H1 (cell line): ENCODE measurements at regions not wholly inside any gene's neighbourhood (a gene's known extent, or its start where the extent isn't known, plus 50 kb on each side); places are given as distances from the start of the nearest gene placed in this dataset.

ENCODE experiments used
- CTCF ChIA-PET: fragments of 300-600 bp; sonication (Branson Sonifier 250); formaldehyde crosslinking; loops from one replicate; lab custom pipeline; 2021; ENCODE audit not compliant: partially characterized antibody; lab: Charles Lee
- POLR2A ChIA-PET: fragments of 300-600 bp; sonication (Branson Sonifier 250); formaldehyde crosslinking; loops from one replicate; lab custom pipeline; 2021; ENCODE audit warnings: inconsistent platforms; ENCODE audit not compliant: partially characterized antibody; lab: Charles Lee
- DNase-seq, 2 experiments: peaks; one replicate each; pipeline versions ENCODE4 v3.0.0 to v3.0.0-alpha.2; 2010 to 2022; ENCODE audit warnings: low spot score in 2 of 2, low read depth in 1 of 2, mixed read lengths in 1 of 2
- FAIRE-seq: peaks from 2 replicates; lab custom pipeline; 2011; peaks lifted over from hg19 to GRCh38; lab: Jason Lieb, UNC
- H2AFZ ChIP-seq: 2 replicates; pipeline ENCODE4 v1.8.1; 2012; ENCODE audit warnings: low read length, inconsistent platforms
- H2AK5ac ChIP-seq: 2 replicates; pipeline ENCODE4 v1.6.1; 2013; ENCODE audit warnings: low read depth, low read length
- H2BK120ac ChIP-seq: replicated peaks from 2 replicates; pipeline ENCODE3; 2013; ENCODE audit warnings: low read depth, low read length, inconsistent platforms
- H2BK12ac ChIP-seq: 2 replicates; pipeline ENCODE4 v1.6.1; 2013; ENCODE audit warnings: low read depth, low read length
- H2BK15ac ChIP-seq: 2 replicates; pipeline ENCODE4 v1.6.1; 2013; ENCODE audit warnings: low read length
- H2BK20ac ChIP-seq: 2 replicates; pipeline ENCODE4 v1.6.1; 2013; ENCODE audit warnings: low read length
- H2BK5ac ChIP-seq: 2 replicates; pipeline ENCODE4 v1.6.1; 2013; ENCODE audit warnings: low read depth, low read length
- H3K14ac ChIP-seq: 2 replicates; pipeline ENCODE4 v1.6.1; 2013; ENCODE audit warnings: inconsistent platforms; ENCODE audit not compliant: insufficient read length
- H3K18ac ChIP-seq: 2 replicates; pipeline ENCODE4 v1.6.1; 2013; ENCODE audit warnings: low read length; ENCODE audit errors: extremely low read depth
- H3K23ac ChIP-seq: 2 replicates; pipeline ENCODE4 v1.6.1; 2013; ENCODE audit warnings: inconsistent platforms; ENCODE audit not compliant: insufficient read length
- H3K23me2 ChIP-seq: 2 replicates; pipeline ENCODE4 v1.6.1; 2013; ENCODE audit warnings: low read depth, low read length
- H3K27ac ChIP-seq: 2 replicates; pipeline ENCODE4 v1.6.1; 2011; ENCODE audit warnings: low read depth, low read length, inconsistent platforms
- H3K27me3 ChIP-seq, 4 experiments: replicated peaks in 1 of 4; 1 replicate in 1 of 4; 2 replicates in 3 of 4; pipeline versions ENCODE4 v1.6.1 to v1.8.1; 2011 to 2013; ENCODE audit warnings: low read length in 3 of 4, mild to moderate bottlenecking in 3 of 4, inconsistent platforms in 2 of 4, mixed read lengths in 2 of 4, moderate library complexity in 1 of 4; ENCODE audit not compliant: control insufficient read depth in 3 of 4, insufficient read depth in 3 of 4; ENCODE audit errors: extremely low read depth in 1 of 4
- H3K36me3 ChIP-seq, 4 experiments: 2 replicates each; pipeline versions ENCODE4 v1.6.1 to v1.8.1; 2011 to 2013; ENCODE audit warnings: mild to moderate bottlenecking in 4 of 4, low read length in 3 of 4, moderate library complexity in 2 of 4, control low read depth in 1 of 4, inconsistent platforms in 1 of 4; ENCODE audit not compliant: insufficient read depth in 4 of 4, control insufficient read depth in 2 of 4
- H3K4ac ChIP-seq: replicated peaks from 2 replicates; pipeline ENCODE3; 2013; ENCODE audit warnings: low read length, low read depth, mixed read lengths, inconsistent platforms; ENCODE audit not compliant: insufficient read length
- H3K4me1 ChIP-seq, 4 experiments: replicated peaks in 1 of 4; 1 replicate in 1 of 4; 2 replicates in 3 of 4; pipeline versions ENCODE4 v1.6.1 to v1.8.1; 2011 to 2013; ENCODE audit warnings: low read length in 3 of 4, inconsistent platforms in 2 of 4, mixed read lengths in 1 of 4; ENCODE audit not compliant: insufficient read depth in 4 of 4, control insufficient read depth in 3 of 4
- H3K4me2 ChIP-seq, 2 experiments: 2 replicates each; pipeline versions ENCODE4 v1.6.1 to v1.8.1; 2011 to 2013; ENCODE audit warnings: low read depth in 2 of 2, low read length in 2 of 2, control low read depth in 1 of 2, inconsistent platforms in 1 of 2, mild to moderate bottlenecking in 1 of 2; ENCODE audit not compliant: insufficient read depth in 1 of 2
- H3K4me3 ChIP-seq, 4 experiments: fragments of 200-600, 300-600 bp in 1 of 4; sonication (generic), shearing (Covaris generic), sonication (Bioruptor Twin) in 1 of 4; 2 replicates each; pipeline versions ENCODE4 v1.5.1 to v1.8.1; 2011 to 2016; ENCODE audit warnings: low read length in 4 of 4, low read depth in 3 of 4, control low read depth in 2 of 4, inconsistent platforms in 2 of 4, mild to moderate bottlenecking in 2 of 4, mixed read lengths in 1 of 4, moderate library complexity in 1 of 4; ENCODE audit not compliant: insufficient read depth in 2 of 4; ENCODE audit errors: extremely low read depth in 1 of 4
- H3K56ac ChIP-seq: replicated peaks from 2 replicates; pipeline ENCODE3; 2013; ENCODE audit warnings: low read depth, mild to moderate bottlenecking, mixed read lengths, low read length, inconsistent platforms; ENCODE audit not compliant: insufficient read length
- H3K79me1 ChIP-seq: 2 replicates; pipeline ENCODE4 v1.6.1; 2013; ENCODE audit warnings: low read depth, low read length, control low read depth
- H3K79me2 ChIP-seq, 2 experiments: 2 replicates each; pipeline versions ENCODE4 v1.6.1 to v1.8.1; 2012 to 2013; ENCODE audit warnings: low read length in 2 of 2, mild to moderate bottlenecking in 2 of 2, inconsistent platforms in 1 of 2; ENCODE audit not compliant: insufficient read depth in 2 of 2, control insufficient read depth in 1 of 2
- H3K9ac ChIP-seq, 4 experiments: replicated peaks in 1 of 4; 1 replicate in 1 of 4; 2 replicates in 3 of 4; pipeline versions ENCODE4 v1.6.1 to v1.8.1; 2011 to 2013; ENCODE audit warnings: low read depth in 3 of 4, low read length in 3 of 4, control low read depth in 2 of 4, mild to moderate bottlenecking in 2 of 4, moderate library complexity in 2 of 4, inconsistent platforms in 1 of 4; ENCODE audit errors: extremely low read depth in 1 of 4
- H3K9me3 ChIP-seq, 2 experiments: 2 replicates each; pipeline versions ENCODE4 v1.6.1 to v1.8.1; 2012 to 2013; ENCODE audit warnings: mild to moderate bottlenecking in 2 of 2, moderate library complexity in 2 of 2, control low read depth in 1 of 2, inconsistent platforms in 1 of 2, low read depth in 1 of 2, low read length in 1 of 2, mixed read lengths in 1 of 2; ENCODE audit not compliant: insufficient read depth in 2 of 2
- H4K20me1 ChIP-seq, 2 experiments: replicated peaks in 1 of 2; 2 replicates each; pipeline versions ENCODE3 to v1.8.1; 2011 to 2013; ENCODE audit warnings: inconsistent platforms in 2 of 2, low read length in 2 of 2, mild to moderate bottlenecking in 1 of 2; ENCODE audit not compliant: insufficient read depth in 2 of 2, control insufficient read depth in 1 of 2
- H4K5ac ChIP-seq: 2 replicates; pipeline ENCODE4 v1.6.1; 2013; ENCODE audit warnings: low read length, low read depth, mixed read lengths, inconsistent platforms; ENCODE audit not compliant: insufficient read length
- H4K8ac ChIP-seq: 2 replicates; pipeline ENCODE4 v1.8.0; 2013; ENCODE audit warnings: mild to moderate bottlenecking, moderate library complexity, low read length, inconsistent platforms; ENCODE audit not compliant: insufficient read depth; ENCODE audit errors: extremely low read depth
- H4K91ac ChIP-seq: replicated peaks from 2 replicates; pipeline ENCODE3; 2013; ENCODE audit warnings: low read length, mixed read lengths, inconsistent platforms; ENCODE audit not compliant: insufficient read length
- ATF2 ChIP-seq: IDR thresholded peaks from 2 replicates; pipeline ENCODE4 v1.6.1; 2012; ENCODE audit warnings: low read length, inconsistent platforms
- BRCA1 ChIP-seq: IDR thresholded peaks from 2 replicates; pipeline ENCODE4 v1.6.1; 2012; ENCODE audit warnings: low read depth, low read length, improper control_type of control experiment
- CTCF ChIP-seq, 3 experiments: IDR thresholded peaks; 1 replicate in 2 of 3; 2 replicates in 1 of 3; pipeline versions ENCODE4 v1.5.1 to v1.6.1; 2011; ENCODE audit warnings: low read length in 3 of 3, mild to moderate bottlenecking in 3 of 3, inconsistent platforms in 2 of 3, low read depth in 1 of 3, moderate library complexity in 1 of 3; ENCODE audit not compliant: insufficient read depth in 1 of 3; ENCODE audit errors: control extremely low read depth in 1 of 3
- MAX ChIP-seq: IDR thresholded peaks from 2 replicates; pipeline ENCODE4 v1.6.1; 2012; ENCODE audit warnings: inconsistent platforms
- SP2 ChIP-seq: IDR thresholded peaks from 2 replicates; pipeline ENCODE4 v1.6.1; 2012; ENCODE audit warnings: mild to moderate bottlenecking, low read length, inconsistent platforms
- SRF ChIP-seq: IDR thresholded peaks from 2 replicates; pipeline ENCODE4 v1.6.1; 2011; ENCODE audit warnings: mild to moderate bottlenecking, low read depth, low read length, moderate library complexity
- WGBS, 2 experiments: shearing (Covaris generic) in 1 of 2; methylation state at CpG; one replicate each; pipeline versions ENCODE4 v1.1.6 to v1.1.7; 2013 to 2015; ENCODE audit warnings: low lambda C conversion rate in 2 of 2, mixed read lengths in 2 of 2, inconsistent platforms in 1 of 2, low coverage in 1 of 2, missing lambda C conversion rate in 1 of 2; ENCODE audit not compliant: insufficient replicate concordance in 2 of 2, insufficient coverage in 1 of 2, insufficient read length in 1 of 2; ENCODE audit errors: extremely low coverage in 1 of 2, missing lambda C conversion rate in 1 of 2; 5-methylcytosine and 5-hydroxymethylcytosine counted together

GRCh38 chr2:121075641-121076497, 209.1 kb downstream of the TFCP2L1 start:
- Histone ChIP-seq H3K4me2 (peak overlapping the region; percentile 76 to 92), H3K36me3 (no peaks in the 10 kb centered on the region), H3K79me2 (no peaks in the 10 kb centered on the region), H3K18ac (peak overlapping the region; percentile 85), H3K4me1 (peaks cover 0 to 20% (median 17%) of the 10 kb centered on the region in 4 experiments; a peak in 6 of 7 replicates), H2BK15ac (peak overlapping the region; percentile 66; the same call in 1 of the 2 replicates), H3K79me1 (no peaks in the 10 kb centered on the region), H3K27me3 (peaks cover 0 to 32% (median 20%) of the 10 kb centered on the region in 4 experiments; a peak in 6 of 7 replicates), H3K23ac (no peak overlapping the region), H2AK5ac (no peak overlapping the region; the same call in 1 of the 2 replicates), H3K56ac (no peak overlapping the region), H3K9ac (peak overlapping the region in 1 of 4 experiments; percentile 4; a peak in 2 of 7 replicates), H2BK12ac (peak overlapping the region; percentile 92; the same call in 1 of the 2 replicates), H3K4ac (no peak overlapping the region), H3K4me3 (peak overlapping the region; percentile 16 to 54 (median 34); a peak in 7 of 8 replicates), H4K5ac (no peak overlapping the region), H4K20me1 (peaks cover 0 to 6% of the 10 kb centered on the region in 2 experiments), H3K23me2 (peaks cover 11% of the 10 kb centered on the region; the same call in 1 of the 2 replicates), H2BK120ac (peak overlapping the region; percentile 13), H2AFZ (no peak overlapping the region), H3K14ac (no peak overlapping the region), H4K8ac (no peak overlapping the region), H3K27ac (no peak overlapping the region), H2BK20ac (0 out of 2 replicates have a peak overlapping the region, but pooled peaks have one; percentile 66), H2BK5ac (peak overlapping the region; percentile 42; the same call in 1 of the 2 replicates), H4K91ac (peak overlapping the region; percentile 52), H3K9me3 (no peaks in the 10 kb centered on the region)
- CTCF ChIA-PET, result interaction anchor here (0.6 to 23.5 kb wide), 23 partner anchors 19 to 523 kb away, joined by 3 to 434 read pairs (median 4); no protein-coding TSS in a partner anchor
- DNase-seq (peak in 1 of 2 experiments; percentile 77), FAIRE-seq (no peak)
- POLR2A ChIA-PET, result interaction anchor here (0.6 to 3.6 kb wide), 116 partner anchors 9 to 823 kb away, joined by 3 to 51 read pairs (median 5); partner anchors contain the start of genes GLI2, INHBB, RALB and RNU4ATAC
- 20% methylated on average over 13 of the region's 19 CpGs; no CpG with 5 or more reads in 1 of the 2 experiments for WGBS, 2 experiments
- no peak for TF ChIP-seq ATF2
- no peak for TF ChIP-seq BRCA1
- no peak for TF ChIP-seq SRF
- TF ChIP-seq SP2, result no peak
- TF ChIP-seq MAX, result 0 out of 2 replicates have a peak, but pooled peaks have one; percentile 15
- no peak for TF ChIP-seq CTCF (IDR thresholded peaks at IDR 0.05; ENCODE audit: control extremely low read depth in 1 of 3, insufficient read depth in 1 of 3, low read depth in 1 of 3, low read length in 3 of 3)
